Stomach (tissue), 4 donors: ENCODE measurements at regions not wholly inside any gene's neighbourhood (a gene's known extent, or its start where the extent isn't known, plus 50 kb on each side); places are given as distances from the start of the nearest gene placed in this dataset.

ENCODE experiments used
- EP300 ChIP-seq: sonication (generic); formaldehyde crosslinking; IDR thresholded peaks from one replicate; pipeline ENCODE4 v1.6.1; 2017; ENCODE audit warnings: antibody characterized with exemption
- POLR2A ChIP-seq, 4 donors: fragments of 450-650 bp; IDR thresholded peaks; one replicate each; pipeline ENCODE4 v1.6.1; 2016; ENCODE audit warnings: antibody characterized with exemption in 4 of 4, control low read depth in 2 of 4, mild to moderate bottlenecking in 1 of 4, moderate library complexity in 1 of 4
- POLR2AphosphoS5 ChIP-seq, 3 donors: sonication (generic); formaldehyde crosslinking; IDR thresholded peaks; one replicate each; pipeline ENCODE4 v1.6.1; 2016; ENCODE audit warnings: antibody characterized with exemption in 3 of 3
- TF ChIP-seq, protein P1 (sequence below), 7 experiments: fragments of 450-650 bp in 4 of 7; fragments of 200-600 bp in 3 of 7; sonication (generic) in 3 of 7; IDR thresholded peaks; one replicate each; pipeline ENCODE4 v1.5.1; 2016 to 2019; ENCODE audit warnings: antibody characterized with exemption in 7 of 7, control low read depth in 2 of 7, mild to moderate bottlenecking in 1 of 7

DNA sequence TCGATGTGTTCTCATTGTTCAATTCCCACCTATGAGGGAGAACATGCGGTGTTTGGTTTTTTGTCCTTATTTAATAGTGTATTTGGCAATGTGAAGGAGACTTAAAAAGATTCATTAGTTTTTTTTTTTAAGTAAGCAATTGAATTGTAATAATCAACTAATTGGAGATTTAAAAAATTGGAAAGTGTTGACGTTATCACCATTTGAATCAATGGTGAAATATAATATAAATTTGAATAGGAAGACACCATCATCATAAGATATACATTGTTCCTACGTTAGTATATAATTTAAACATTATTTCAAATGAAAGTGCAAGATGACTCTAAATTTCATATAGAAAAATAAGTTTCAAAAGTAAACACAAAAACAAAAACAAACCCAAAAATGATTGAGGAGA, 2858.1 kb upstream of the PCDH20 start:
- TF ChIP-seq, protein P1, sequence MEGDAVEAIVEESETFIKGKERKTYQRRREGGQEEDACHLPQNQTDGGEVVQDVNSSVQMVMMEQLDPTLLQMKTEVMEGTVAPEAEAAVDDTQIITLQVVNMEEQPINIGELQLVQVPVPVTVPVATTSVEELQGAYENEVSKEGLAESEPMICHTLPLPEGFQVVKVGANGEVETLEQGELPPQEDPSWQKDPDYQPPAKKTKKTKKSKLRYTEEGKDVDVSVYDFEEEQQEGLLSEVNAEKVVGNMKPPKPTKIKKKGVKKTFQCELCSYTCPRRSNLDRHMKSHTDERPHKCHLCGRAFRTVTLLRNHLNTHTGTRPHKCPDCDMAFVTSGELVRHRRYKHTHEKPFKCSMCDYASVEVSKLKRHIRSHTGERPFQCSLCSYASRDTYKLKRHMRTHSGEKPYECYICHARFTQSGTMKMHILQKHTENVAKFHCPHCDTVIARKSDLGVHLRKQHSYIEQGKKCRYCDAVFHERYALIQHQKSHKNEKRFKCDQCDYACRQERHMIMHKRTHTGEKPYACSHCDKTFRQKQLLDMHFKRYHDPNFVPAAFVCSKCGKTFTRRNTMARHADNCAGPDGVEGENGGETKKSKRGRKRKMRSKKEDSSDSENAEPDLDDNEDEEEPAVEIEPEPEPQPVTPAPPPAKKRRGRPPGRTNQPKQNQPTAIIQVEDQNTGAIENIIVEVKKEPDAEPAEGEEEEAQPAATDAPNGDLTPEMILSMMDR (IDR thresholded peaks at IDR 0.05): no peak
- TF ChIP-seq EP300 (no peak), POLR2A (IDR thresholded peaks at IDR 0.05) (no peak), POLR2AphosphoS5 (IDR thresholded peaks at IDR 0.05) (no peak)
